ENCODE measurements at regions not wholly inside any gene's neighbourhood (a gene's known extent, or its start where the extent isn't known, plus 50 kb on each side); places are given as distances from the start of the nearest gene placed in this dataset.

DNA sequence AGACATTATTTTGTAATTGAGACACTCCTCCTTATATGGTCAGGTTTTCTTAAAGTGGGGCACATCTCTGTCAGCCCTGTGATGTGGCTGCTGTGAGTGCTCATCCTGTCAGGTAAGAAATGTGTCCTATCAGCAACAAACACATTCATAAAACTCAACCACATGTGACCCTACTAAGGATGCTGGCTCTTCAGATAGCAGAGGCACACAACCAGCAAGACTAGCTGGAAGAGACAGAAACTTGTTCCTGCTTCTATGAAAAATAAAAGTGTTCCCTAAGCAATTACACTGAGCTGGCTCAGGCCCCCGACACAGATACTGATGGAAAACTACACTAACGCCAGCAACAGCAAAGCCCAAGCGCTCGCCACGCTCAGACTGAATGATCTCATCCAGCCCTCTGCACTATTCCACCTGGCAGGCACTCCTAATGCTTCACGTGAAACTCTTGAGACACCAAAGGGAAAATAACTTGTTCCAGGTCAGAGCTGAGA is 49.8 kb upstream of the CYP2D6 start:
- peak; percentile 12 for DNase-seq (ENCODE audit: low read depth)

Measured in fibroblast of gingiva (primary cell).